HG03103 (cell line): ENCODE measurements at regions not wholly inside any gene's neighbourhood (a gene's known extent, or its start where the extent isn't known, plus 50 kb on each side); places are given as distances from the start of the nearest gene placed in this dataset.

Experiments
- ATAC-seq: cut with Tn5 transposase; IDR thresholded peaks from one replicate; pipeline ENCODE4 v1.9.1; 2021; ENCODE audit warnings: low read depth; ENCODE audit not compliant: unreplicated experiment

DNA sequence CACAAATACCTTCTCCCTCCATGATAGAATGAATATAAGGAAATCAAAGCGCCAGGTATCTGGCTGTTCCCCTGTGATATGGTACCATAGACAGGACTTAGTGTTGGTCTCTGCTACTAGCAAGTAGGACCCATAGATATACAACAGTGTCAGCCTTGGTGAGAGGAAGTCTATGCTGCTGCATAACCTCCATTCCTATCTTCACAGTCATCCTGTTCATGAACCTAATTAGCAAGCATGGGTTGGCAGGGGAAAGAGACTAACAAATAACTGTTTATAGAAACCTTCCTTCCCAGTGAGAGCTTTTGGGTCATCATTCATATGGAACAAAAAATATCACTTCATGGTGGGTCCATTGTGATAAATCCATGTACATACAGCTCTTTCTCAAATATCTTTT lies 188.9 kb upstream of the FAM98A start:
- no peak for ATAC-seq

DNA sequence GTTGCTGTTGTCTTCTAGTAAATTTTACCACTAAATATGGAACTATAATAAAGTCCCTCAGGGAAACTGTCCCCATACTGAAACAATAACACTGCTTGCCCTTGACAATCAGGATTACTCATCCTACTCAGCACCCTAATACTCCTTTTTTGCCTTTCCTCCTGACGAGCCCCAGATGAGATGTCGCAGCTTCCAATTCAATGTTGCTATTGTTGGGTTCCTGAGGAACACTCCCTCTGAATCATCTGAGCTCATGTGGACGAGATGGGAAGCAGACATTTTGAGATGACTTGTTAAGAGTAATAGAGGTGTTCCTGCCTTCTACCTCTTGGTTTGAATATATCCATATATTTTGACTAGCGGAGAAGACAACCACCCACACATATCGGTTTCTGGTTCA lies 187.8 kb upstream of the FAM98A start:
- no peak for ATAC-seq

DNA sequence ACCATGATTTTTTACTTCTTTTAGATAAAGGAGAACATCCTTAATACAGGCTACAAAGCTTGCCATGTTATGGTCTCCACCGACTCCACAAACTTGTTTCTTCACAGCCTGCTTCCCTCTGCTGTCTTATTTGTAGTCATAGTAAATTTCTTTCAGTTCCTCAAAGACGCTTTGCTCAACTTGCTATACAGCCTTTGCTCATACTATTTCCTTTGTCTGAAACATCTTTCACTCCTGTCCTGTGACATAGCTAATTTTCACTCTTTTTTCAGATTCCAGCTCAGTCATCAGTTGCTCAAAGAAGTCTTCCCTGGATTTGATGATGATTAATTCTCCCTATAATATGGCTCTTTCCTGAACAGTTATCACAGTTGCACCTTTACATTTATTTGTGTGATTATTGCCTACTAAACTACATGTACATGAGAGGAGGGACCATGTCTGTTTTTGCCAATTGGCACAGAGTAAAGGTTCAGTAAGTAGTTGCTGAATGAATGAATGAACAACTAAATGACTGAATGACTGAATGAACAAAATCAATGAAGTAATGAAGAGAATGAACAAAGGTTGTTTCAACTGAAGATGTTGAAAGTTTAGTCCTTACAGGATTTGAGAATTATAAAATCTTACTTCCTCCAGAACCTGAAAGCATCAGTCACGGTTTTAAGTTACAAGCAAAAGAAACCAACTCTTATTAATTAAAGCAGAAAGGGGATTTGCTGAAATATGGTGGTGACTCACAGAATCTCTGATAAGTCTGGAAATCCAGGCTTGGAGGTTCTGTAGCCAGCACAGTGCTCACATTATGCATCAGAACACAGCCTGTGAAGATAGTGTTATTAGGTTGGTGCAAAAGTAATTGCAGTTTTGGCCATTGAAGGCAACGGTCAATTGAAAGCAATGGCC lies 186.4 kb upstream of the FAM98A start:
- ATAC-seq = peak; percentile 93

DNA sequence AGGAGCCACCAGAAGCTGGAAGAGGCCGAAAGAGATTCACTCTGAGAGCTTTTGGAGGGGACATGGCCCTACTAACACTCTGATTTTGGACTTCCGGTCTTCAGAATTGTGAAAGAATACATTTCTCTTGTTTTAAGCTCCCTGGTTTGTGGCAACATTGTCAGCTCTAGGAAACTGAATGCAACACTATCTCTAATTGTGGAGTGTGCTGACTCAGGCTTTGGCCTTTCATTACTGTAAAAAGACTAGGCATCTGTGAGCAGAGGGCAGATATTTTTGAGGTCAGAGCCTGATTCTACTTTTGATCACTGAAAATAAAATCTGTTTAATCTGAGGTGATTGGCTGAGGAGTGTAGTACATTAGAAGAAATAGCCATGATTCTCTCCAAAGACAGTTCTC lies 185.4 kb upstream of the FAM98A start:
- no peak for ATAC-seq

DNA sequence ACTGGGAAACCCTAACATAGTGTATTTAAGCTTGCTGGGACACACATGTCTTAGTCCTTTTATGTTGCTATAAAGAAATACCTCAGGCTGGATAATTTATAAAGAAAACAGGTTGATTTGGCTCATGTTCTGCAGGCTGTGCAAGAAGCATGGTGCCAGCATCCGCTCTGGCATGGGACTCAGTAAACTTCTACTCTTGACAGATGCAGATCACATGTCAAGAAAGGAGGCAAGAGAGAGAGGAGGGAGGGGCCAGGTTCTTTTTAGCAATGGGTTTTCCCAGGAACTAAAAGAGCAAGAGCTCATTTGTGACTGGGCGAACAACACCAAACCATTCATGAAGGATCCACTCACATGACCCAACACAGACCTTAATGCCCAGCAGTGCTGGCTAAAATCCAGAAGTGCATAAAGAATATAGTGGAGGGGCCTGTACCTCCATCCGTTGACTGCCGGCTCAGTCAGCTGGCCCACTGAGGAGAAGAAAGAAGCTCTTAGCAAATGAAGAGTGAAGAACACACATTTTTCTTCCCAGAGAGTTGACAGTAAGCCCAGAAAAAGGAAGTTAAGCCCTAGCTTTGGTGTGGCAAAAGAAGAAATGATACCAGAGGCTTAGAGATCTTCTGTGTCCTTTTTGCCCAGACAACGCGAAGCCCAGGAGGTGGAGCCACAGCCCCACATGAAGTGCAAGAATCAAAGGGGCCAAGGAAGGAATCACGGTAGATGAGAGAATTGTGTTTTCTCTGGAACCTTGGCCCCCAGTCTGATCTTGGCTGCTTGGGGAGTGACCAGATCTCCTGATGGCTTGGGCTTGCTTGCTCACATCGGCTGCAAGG lies 183.5 kb upstream of the FAM98A start:
- ATAC-seq = no peak

DNA sequence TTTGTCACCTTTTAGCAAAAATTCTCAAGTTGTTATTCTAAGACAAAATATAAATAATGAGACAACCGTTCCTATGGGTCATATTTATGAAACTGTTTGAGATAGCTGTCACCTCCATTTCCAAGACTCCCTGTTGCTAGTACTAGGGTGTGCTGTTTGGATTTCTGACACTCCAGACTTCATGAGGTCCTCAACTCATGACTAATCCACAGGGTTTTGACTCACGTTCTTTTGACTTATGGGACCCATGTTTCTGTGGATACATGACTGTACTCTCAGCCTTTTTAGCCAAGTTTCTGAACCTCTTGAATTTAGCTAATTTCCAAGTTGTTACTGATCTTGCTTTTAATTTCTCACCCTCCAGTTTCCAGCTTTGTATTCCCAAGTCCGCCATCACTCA lies 178.7 kb upstream of the FAM98A start:
- no peak for ATAC-seq

DNA sequence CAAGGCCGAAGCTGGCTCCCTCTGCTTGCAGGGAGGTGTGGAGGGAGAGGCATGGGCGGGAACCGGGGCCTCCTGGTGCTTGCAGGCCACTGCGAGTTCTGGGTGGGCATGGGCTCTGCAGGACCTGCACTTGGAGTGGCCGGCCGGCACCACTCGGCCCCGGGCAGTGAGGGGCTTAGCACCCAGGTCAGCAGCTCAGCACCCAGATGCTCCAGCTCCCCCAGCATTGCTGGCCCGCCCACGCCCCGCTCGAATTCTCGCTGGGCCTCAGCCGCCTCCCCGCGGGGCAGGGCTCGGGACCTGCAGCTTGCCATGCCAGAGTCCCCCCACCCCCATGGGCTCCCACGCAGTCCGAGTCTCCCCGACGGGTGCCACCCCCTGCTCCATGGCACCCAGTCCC lies 176.2 kb upstream of the FAM98A start:
- ATAC-seq = no peak

DNA sequence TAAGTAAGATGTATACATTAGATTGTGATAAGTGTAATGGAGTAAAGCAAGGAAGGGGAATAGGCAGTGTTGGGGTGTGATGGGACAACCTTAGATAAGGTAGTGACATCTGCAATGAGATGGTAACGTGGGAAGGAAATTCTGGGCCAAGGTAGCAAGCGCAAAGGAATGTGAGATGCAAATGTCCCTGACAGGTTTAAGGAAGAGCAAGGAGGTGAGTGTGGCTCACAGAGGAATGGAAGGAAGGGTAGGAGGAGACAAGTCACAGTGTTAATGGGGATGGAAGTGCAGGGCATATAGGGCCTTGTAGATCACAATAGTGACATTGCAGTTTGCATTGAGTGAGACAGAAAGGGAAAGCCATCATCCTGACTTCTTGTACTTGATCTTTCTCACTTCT lies 170.9 kb upstream of the FAM98A start:
- no peak for ATAC-seq

DNA sequence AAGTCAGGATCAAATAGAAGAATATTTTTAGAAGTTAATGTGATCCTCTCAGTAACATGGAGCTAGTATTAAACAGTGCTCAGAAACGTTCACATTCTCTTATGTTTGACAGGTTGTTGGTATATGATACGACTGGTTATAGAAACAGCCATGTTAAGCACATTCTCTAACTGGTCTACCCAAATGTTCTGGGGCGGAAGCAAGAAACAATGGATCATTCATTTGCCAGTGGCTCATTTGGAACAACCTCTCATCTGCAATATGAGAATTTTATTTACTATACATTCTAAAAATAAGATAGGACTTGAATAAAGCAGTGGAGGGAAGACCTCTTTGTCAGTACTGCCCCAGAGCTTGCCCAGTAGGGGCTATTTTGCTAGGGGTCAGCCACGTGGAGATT lies 167.1 kb upstream of the FAM98A start:
- no peak for ATAC-seq

DNA sequence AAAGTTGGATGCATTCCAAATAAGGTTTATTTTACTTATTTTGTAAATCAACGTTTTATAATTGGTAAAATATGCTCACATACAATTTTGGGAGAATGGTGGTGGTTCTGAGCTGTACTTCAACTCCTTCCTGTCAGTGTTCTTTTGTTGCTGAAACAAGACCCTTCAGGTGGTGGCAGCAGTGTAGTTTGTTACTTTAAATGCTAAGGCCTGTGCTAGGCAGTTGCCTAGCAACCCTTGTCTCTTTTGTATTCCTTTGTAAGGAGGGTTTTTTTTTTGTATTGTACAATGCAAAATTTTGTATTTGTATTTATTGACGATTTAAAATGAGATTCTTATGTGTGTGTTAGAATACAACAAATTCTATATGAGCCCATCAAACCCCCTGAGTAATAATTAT lies 166.0 kb upstream of the FAM98A start:
- ATAC-seq = peak; percentile 74

DNA sequence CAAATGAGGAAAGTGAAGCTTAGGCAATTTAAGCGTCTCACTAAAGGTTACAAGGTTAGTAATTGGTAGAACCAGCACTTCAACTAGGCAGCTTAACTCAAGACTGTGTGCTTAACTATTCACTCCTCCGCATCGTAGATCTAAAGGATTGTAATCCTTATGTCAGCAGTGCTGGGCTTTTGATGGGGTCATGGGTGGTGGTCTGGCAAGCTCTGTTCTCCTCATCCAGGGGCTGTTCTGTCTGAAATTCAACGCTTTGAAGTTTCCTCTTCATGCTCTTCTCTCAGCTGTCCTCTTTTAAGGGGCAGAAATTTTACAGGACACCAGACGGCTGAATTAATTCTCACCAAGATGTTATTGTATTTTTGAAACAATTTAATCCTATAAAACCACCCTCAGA lies 165.5 kb upstream of the FAM98A start:
- no peak for ATAC-seq

DNA sequence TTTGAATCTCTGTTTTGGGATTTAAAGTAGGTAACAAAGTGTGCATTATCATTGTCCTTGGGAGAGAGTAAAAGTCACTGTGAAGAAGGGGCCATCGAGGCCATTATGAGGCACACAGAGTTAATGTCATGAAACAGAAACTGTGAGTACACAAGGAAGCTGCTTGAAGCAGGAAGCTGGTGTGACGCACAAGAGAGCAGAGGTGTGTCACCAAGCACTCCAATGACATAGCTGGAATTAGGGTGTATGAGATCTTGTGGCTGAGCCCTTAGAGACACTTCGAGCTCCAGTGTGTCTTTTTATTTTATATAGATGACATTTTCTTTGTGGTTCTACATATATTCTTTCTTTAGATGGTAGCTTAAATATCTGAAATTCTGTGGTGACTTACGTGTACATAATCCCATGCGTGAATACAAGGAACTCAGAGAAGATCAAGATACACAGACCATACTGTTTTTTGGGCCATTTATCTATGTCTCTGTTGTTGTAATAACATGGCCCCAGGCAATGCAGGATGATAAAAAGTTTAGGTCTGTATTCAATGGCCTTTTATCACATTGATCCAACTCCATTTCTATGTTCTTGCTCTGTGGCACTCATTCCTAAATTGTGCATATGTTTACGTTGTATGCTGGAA lies 164.7 kb upstream of the FAM98A start:
- ATAC-seq = no peak

DNA sequence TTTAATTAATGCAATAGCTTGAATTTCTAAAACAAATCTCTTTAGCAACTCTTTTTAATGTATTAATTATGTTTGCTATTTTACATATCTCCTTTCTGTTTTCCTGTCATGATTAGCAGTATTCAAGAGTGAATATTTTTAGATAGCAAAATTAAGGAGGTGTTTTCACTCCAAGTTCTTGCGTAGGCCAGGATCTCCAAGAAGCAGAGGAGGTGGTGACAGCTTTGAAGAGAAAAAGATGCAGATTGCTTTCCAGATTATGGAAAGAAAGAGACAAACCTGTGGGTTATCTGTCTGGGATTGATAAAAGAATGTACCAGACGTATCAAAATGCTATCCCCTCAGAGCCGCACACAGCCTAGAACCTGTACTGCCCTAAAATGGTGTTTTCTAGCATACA lies 163.5 kb upstream of the FAM98A start:
- ATAC-seq = no peak

DNA sequence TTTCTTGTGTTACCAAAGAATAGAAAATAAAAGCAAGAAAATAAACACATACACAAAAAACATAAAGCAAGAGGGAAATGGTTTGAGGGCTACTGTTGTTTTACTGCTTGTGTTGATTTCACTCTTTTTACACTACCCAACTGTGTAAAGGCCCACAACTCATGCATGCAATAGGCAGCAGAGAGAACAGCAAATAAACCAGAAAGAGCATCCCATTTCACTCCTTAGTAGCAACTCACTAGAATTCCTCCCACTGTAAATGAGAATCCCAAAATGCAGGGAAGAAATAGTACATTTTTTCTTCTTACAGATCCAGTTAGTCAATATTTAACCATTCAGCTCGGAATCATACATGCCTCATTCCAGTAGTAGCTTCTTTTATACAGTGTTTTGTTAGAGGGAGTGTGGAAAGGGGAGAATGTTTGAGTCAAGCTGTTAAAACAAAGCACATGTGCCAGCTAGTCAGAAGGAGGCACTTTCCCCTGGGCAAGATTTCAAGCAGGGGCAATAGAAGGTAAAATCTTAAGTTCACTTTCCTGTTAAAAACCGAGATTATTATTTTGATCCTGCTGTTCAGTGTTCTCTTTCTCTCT lies 147.2 kb upstream of the FAM98A start:
- ATAC-seq = no peak

DNA sequence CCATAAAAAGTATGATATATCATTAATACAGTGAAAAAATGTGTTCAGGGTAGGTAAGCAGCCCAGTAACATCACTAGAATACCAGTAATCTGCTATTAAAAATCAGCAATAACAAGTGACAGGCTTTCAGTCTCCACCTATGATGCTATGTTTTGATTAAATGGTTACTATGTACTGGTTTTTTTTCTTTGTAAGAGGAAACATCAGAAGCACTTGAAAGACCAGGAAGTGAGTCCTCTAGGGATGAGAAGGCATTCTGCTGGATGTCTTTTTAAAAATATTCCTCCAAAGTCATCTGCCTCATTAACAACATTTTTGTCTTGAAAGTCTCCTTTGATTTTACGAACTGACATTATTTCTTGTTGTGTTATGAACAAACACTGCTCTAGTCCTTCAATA lies 136.0 kb upstream of the FAM98A start:
- ATAC-seq = no peak

DNA sequence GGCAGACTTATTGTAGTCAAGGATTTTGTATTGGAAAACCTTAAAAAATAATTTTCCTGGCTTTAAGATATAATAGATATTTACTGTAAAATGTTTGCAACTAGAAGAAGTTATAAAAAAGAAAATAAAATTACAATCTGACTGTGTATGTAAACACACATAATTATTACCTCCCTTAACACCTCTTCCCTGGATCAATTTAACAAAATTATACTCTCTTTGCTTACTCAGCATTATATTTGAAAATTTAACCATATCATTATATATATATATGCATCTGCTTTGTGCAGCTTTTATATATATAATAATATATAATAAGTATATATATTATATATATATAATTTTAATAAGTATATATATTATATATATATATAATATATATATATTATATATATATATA lies 131.7 kb upstream of the FAM98A start:
- no peak for ATAC-seq

DNA sequence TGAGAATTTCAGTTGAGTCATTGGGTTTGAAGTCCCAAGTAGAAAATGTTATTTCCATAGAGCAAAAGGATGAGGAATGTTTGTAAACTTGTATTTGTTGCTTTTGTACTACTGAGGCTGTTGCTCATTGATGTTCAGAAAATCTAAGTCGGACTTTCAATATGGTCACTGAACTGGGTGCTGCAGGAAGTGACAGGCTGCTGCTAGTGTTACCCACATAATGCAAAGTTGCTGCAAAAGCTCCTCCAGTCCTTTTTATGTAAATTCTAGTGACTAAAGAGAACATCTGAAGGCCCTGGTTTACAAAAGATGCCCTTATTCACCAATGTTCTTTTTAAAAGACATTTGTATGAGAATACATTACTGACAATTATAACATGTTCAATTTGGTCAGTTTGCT lies 131.1 kb upstream of the FAM98A start:
- ATAC-seq = no peak

DNA sequence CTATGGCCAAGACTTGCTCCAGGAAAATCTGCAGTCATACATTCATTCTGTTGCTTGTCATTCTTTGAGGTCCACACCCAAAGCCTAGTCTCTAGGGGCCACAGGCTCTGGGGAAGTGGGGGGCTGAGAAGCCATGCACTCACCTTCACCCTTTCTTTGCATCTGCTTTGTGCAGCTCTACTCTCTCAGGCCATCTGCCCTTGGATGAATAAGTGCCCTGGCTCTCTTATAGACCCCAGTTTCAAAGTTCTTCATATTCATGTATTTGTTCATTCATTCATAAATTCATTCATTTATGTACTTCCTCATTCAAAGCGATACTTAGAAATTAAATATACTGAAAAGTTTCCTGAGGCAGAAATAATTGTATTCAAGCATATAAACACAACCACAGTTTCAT lies 130.3 kb upstream of the FAM98A start:
- no peak for ATAC-seq

DNA sequence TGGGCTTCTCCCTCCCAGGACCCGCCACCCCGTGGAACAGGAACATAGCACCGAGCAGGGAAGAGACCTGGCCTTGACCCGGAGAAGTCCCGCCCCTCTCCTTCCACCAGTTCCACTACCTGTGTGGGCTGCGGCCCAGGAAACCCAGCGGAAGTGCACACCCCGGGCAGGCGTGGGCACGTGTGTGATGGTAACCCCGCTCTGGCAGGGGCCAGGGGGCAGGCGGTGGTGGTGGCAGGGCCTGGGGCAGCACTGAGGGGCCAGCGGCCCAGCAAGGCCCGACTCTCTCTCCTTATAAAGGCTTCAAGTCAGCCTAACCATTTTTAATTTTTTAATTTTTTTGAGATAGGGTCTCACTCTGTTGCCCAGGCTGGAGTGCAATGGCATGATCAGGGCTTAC lies 129.0 kb upstream of the FAM98A start:
- no peak for ATAC-seq

DNA sequence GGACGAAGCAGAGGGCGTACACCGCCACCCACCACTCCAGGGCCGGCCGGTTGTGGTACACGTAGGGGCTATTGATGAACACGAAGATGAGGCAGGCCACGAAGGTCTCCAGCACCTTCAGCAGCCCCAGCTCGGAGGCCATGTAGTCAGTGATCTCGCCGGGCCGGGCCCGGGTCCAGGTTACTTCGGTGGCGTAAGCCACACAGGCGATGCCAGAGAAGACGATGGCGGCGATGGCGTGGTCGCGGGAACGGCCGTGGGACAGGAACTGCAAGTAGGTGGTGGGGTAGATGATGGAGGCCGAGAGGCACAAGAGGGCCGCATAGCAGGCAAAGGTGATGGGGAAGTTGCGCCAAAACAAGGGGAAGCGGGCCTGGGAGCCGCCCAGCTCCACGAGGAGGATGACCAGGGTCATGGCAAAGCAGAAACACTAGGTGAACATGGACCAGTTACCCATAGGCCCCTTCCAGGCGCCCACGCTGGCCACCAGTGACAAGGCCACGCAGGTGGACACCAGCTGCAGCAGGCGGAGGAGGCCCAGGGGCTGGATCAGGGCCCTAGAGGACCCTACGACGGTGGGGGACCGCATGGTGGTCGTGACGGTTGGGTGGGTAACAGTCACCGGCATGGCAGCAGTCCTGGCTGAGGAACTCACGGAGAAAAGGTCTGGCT lies 128.4 kb upstream of the FAM98A start:
- no peak for ATAC-seq
